HepG2 (cell line): ENCODE measurements at regions not wholly inside any gene's neighbourhood (a gene's known extent, or its start where the extent isn't known, plus 50 kb on each side); places are given as distances from the start of the nearest gene placed in this dataset.

Source experiments
- CTCF ChIP-seq: sonication (generic); formaldehyde crosslinking; IDR thresholded peaks from 2 replicates; pipeline ENCODE4 v1.5.0; 2020; ENCODE audit warnings: mild to moderate bottlenecking, missing genetic modification reagents, moderate library complexity
- MAZ ChIP-seq, 2 experiments: sonication (generic) in 1 of 2; formaldehyde crosslinking in 1 of 2; IDR thresholded peaks; 2 replicates each; pipeline versions ENCODE4 v1.5.0 to v1.6.1; 2012 to 2020; ENCODE audit warnings: low read depth in 2 of 2, mild to moderate bottlenecking in 2 of 2, borderline replicate concordance in 1 of 2, improper control_type of control experiment in 1 of 2, low read length in 1 of 2, missing genetic modification reagents in 1 of 2, moderate library complexity in 1 of 2
- PBX3 ChIP-seq: sonication (generic); formaldehyde crosslinking; IDR thresholded peaks from 2 replicates; pipeline ENCODE4 v1.8.1; 2023; ENCODE audit warnings: missing genetic modification reagents, inconsistent platforms, borderline replicate concordance
- POLR2AphosphoS5 ChIP-seq: IDR thresholded peaks from 2 replicates; pipeline ENCODE4 v1.6.1; 2012; ENCODE audit warnings: low read depth, low read length
- RAD21 ChIP-seq: fragments of 450-650 bp; formaldehyde crosslinking; IDR thresholded peaks from 2 replicates; pipeline ENCODE4 v1.5.0; 2020; ENCODE audit warnings: mild to moderate bottlenecking
- TARDBP ChIP-seq: sonication (generic); formaldehyde crosslinking; IDR thresholded peaks from 2 replicates; pipeline ENCODE4 v1.8.0; 2022; ENCODE audit warnings: mild to moderate bottlenecking, missing genetic modification reagents

- no peak for TF ChIP-seq POLR2AphosphoS5
- TF ChIP-seq PBX3 (CRISPR knock-in tag) = no peak
- no peak for TF ChIP-seq MAZ (IDR thresholded peaks at IDR 0.05; ENCODE audit: borderline replicate concordance, low read depth, low read length)
- no peak for TF ChIP-seq MAZ (CRISPR knock-in tag; IDR thresholded peaks at IDR 0.05; ENCODE audit: low read depth)
- TF ChIP-seq TARDBP (CRISPR knock-in tag) = no peak
- TF ChIP-seq RAD21 = no peak
- TF ChIP-seq CTCF = no peak
Observed at GRCh38 chr20:51087266-51087665, 64.4 kb upstream of the KCNG1 start.
